ENCODE measurements at regions not wholly inside any gene's neighbourhood (a gene's known extent, or its start where the extent isn't known, plus 50 kb on each side); places are given as distances from the start of the nearest gene placed in this dataset.

DNA sequence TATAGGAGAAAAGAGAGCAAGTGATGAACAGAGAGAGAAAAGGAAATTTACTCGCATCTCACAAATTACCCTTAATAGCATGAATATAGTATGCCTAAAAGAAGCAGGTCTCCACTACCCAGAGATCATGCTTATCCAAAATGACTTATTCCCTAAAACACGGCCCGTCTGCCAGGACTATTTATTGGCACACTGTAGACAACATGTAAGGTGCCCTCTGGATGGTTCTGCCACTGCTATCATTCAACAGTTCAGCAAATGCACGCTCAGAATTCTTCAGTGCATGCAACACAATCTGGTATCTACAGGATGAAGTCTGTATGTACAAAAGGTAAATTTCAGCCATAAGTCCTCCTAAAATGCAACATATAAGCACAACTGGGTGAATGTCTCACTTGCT, 465.8 kb downstream of the SHQ1 start:
- no peak for DNase-seq (ENCODE audit: extremely low read depth, low read depth)

DNA sequence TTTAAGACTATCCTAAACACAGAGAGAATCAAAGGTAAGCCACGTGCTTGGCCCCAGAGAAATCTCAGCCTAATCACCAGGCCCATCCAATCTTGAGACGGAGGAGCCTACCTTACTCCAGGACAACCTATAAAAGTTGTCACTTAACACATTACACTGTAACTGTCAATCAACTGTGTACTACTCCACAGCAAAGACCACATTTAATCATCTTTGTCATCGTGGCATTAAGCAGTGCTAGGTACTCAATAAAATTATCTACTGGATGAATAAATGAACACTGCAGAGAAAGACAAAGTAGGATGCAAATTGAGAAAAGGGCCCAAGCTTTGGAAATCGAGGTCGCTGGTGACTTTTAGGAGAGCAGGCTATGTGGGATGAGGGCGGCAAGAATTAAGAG, 466.7 kb downstream of the SHQ1 start:
- DNase-seq (ENCODE audit: extremely low read depth, low read depth) = no peak

DNA sequence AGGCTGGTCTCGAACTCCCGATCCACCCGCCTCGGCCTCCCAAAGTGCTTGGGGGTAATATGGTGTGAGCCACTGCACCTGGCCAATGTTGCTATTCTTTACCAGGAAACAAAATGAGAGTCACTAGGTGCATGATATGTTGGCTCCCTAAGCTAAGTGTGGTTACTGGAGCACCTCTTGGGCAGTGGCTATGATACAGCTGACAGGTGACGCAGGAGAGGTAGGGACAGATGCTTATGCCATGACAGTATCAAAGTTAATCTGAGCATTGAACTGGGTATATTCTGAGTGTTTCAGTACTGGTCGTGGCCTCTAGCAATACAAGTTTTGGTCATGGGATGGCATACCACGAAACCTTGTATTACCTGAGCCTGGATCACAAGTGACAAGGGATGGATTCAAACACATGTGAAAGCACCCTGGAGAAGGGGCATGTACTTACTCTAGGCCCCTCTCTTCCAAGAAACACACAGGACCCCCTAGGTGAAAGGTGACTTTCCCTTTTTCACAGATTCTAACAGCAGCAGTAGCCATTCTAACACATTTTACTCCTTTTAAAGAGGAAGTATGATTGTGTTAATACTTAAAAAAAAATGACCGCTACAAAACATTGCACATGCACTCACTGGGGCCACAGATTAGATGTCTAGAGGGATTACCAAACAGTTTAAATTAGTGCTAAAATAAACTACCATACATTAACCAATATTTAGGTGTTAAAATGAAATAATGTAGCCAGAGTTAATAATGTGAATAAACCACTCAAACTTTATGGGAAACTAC, 467.3 kb downstream of the SHQ1 start:
- no peak for DNase-seq (ENCODE audit: extremely low read depth, low read depth)

DNA sequence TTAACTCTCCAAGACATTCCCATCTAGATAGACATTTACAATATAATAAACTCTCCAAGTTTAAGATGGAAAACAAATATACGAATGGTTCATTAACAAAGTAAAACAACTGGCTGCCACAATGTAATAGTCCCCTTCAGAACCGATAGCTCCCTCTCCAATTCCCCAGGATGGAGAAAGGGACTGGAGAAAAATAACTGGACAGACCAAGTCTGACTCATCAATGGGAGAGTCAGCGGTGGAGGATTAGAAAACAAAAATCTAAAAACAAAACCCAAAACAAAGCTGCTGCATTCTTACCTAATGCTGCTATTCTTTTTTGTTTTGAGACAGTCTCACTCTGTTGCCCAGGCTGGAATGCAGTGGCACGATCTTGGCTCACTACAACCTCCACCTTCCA, 468.1 kb downstream of the SHQ1 start:
- DNase-seq (ENCODE audit: extremely low read depth, low read depth) = no peak

DNA sequence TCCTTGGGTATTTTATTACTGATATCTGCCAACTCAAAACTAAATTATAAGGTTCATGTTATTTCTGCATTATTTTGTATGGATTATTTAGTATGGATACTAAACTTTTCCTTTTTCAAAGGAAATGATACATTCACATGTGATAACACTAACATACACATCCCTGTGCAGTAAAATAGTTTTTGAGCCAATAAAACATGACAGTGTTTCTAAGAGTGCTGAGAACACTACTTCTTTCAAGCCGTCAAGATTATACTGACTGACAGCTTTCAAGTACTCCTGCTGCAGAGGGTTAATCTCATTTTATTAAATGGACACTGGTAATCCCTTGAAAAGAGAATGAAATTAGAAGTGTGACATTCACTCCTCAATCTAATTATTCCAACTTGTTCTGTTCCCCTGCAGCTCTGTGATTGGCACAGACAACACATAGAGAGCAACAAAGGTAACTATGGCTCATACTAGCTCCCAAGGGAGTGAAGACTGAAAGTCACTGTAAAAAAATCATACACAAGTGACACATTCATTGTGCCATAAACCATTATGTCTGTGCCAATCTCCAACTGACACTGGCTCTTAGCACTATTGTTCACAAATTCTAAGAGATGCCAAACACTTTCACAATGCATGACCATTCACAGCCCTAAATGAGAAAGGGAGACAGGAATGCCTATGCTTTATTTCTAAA, 468.6 kb downstream of the SHQ1 start:
- no peak for DNase-seq (ENCODE audit: extremely low read depth, low read depth)

DNA sequence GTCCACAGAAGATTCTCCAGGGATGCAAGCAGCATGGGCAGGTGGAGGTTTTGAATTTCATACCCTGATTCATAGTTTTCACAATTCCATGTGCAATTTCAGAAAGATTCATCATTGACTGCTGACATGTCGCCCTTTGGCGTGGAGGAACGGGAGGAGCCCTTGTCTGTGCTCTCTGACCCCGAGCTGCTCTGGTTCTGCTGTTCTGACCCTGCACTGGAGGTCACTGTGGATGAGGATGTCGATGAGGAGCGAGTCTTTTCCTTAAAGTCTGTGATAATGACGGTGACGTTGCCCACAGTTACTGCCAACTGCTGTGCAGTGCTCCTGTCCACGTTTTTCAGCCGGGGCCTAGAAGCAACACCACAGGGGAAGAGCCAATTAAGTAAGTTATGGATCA, 470.0 kb downstream of the SHQ1 start:
- DNase-seq (ENCODE audit: extremely low read depth, low read depth) = no peak

DNA sequence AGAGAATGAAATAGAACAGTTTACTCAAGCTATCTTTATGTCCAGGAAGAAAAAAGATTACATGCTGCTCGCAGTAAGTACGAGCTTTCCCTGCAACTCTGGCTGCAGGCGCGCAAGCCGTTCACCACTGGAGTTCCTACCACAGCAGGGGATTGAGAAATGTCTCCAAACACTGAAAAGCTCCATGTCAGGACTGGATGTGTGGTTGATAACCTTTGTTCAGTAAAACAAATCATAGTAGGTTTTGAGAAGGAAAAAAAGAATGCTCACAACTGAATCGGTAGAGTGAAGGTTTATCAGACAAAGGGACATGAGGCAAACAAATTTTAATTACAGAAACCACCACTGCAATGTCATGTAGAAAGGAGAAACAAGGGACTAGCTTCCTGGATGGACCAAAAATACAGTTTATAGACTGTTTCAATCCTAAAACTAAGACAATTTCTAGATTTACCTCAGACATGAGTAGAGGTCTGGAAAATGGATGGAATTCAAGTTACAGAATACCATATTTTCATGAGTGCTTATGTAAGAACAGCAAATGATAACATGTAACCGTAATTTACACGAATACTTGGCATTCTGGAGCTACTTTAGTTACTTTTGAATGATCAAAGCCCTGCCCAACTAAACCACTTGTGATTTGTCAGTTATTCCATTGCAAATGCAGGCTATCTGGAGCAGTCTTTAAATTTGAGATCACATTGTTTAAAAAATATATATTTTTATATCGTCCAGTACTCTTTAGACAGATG, 471.1 kb downstream of the SHQ1 start:
- DNase-seq (ENCODE audit: extremely low read depth, low read depth) = no peak

DNA sequence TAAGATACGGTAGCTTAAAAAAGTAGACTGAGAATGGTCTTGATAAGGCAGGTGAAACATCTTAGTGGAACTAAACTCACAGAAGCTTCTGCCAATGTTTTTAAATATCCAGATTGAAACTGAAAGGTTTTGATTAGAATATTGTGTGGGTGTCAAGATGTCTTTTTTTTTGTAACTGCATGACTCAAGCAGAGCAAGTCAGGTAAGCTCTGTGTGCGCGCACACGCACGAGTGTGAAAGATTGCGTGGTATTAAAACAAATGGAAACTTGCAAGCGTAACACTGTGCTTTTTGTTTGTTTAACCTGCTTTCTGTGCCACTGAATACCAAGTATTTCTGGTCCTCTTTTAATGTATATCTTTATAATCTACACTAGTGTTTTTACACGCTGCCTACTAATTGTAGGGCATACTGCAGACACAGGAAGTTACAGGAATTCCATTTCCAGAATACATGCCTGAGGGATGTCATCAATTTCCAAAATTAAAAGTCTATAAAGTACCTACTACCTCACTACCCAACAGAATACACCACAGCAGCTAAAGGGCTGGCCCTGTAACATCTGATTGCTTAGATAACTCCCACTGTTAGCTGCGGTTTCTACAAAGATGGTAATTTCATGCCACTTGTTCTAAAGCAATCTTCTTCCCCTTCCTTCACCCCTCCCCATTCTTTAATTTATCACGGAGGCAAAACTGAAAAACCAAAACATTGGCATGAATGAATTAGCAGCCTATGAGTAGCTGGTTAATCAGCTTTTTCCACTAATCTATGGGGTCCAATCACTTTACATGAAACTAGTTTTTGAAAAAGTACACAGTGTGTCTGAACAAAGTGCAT, 472.8 kb downstream of the SHQ1 start:
- no peak for DNase-seq (ENCODE audit: extremely low read depth, low read depth)

DNA sequence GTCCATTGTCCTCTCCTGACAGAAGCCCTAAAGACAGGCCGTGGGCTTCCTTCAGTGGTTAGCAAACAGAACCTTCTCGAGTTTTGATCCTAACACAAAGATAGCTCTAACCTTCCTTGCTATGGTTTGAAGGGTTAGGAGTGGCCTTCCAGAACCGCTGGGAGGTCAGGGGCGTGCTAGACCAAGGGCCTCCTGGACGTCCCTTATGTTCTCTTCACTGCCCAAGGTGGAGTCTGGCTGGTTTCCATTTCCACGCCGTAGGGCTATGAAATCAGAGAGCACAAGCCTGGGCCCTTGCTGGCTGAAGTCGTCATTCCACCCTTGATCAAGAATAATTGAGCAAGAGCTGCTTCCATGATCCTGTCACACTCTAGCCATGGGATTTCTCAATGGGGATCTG, 475.1 kb downstream of the SHQ1 start:
- no peak for DNase-seq (ENCODE audit: extremely low read depth, low read depth)

DNA sequence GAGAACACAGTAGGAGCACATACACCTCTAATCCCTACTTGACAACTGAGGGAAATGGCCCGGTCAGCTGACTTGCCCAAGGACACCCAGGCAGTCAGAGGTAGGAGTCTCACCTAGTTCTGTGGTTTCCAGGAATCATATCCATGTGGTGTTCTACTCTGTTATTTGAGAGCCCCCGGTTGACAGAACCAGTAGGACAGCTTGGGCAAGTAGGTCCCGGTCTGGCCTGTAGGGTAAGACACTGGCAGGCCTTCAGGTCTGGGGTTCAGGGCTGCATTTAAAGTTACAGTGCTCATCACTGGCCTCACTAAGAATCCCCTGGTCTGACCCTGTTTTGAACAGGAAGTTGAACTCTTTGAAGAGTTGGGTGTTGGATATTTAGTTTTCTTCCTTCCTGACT, 476.1 kb downstream of the SHQ1 start:
- no peak for DNase-seq (ENCODE audit: extremely low read depth, low read depth)

DNA sequence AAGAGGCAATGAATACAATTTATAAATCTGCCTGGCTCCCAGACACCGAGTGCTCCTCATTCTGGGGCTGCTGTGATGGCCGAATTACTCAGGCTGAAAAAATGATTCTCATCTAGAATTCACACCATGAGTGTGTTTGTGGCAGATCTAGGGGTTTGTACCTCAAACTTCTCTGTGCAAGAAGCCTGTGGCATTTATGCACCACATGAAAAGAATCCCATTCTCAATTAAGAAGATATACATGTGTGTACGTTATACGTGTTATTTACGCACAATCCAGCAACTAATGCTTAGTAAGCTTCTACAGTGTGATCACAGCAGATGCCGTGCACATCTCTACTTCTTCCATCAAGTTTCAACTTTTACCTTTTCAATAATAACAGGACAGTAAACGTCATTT, 476.8 kb downstream of the SHQ1 start:
- DNase-seq (ENCODE audit: extremely low read depth, low read depth) = no peak

DNA sequence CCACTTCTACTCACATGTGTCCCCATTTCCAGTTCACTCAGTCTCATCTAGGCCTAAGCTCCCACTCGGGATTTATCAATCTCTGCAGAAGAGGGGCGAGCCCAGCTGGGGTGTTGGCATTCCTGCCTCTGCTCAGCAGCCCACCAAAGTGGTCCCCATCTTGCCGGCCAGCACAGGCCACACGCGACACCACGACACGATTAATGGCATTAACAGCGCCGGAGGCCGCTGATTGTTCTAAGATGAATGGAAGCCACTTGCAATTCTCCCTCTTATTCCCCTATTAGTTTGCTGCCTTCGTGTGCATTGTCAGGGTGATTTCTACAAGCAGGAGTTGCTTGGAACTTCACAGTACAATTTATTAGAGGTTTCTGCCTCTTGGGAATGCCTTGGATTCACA, 477.3 kb downstream of the SHQ1 start:
- DNase-seq (ENCODE audit: extremely low read depth, low read depth) = no peak

DNA sequence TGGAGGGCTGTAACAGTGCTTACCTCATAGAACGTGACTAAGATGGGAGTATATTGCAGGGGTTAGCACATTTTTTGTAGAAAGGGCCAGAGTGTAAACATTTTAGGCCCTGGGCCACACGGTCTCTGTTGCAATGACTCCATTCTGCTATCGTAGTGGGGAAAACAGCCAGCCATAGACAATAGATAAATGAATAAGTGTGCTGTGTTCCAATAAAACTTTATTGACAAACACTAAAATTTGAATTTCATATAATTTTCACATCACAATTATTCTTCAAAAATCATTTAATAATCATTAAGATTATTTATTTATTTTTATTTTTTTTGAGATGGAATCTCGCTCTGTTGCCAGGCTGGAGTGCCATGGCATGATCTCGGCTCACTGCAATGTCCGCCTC, 478.6 kb downstream of the SHQ1 start:
- no peak for DNase-seq (ENCODE audit: extremely low read depth, low read depth)

DNA sequence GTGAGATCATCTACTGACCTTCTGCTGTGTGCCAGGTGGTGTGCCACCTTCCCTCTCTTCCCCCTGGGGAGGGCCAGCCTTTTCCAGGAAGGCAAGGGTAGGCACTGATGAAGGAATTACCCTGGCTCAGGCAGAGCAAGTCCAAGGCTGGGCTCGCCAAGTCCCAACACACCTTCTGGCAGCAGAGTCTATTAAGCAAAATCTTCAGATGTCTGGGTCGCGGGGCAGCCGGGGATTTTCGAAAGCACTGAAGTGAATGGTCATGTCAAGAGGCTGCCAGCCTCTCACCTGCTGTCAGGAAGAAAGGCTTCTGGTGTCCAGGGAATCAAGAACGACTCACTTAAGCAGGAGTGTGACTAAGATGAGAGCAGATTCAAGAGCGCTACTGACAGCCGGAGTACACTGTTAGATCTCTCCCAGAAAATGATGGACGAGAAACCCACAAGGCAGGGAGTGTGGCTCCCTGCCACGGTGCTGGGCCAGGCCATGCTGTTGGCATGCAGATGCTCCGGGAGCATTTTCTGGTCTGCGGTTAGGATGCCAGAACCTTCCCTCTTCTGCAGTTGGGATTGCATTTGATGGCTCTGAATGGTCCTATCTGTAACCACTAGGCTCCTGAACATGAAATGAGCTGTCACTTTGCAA, 479.8 kb downstream of the SHQ1 start:
- DNase-seq (ENCODE audit: extremely low read depth, low read depth) = no peak

DNA sequence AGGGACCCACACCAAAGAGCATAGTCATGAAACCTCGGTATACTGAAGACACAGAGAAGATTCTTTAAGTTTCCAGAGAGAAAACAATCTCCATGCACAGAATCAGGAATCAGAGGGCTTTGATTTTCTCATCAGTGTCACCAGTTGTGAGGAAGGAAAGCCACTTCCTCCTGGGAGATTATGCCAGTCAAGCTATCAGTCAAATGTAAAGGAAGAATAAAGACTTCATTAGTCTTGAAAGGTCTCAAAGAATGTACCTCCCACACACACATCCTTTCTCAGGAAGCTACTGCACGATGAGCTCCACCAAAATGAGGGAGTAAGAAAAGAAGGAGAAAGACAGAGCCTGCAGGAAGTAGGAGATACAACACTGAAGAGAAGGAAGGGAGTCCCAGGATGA, 486.3 kb downstream of the SHQ1 start:
- DNase-seq (ENCODE audit: extremely low read depth, low read depth) = no peak

DNA sequence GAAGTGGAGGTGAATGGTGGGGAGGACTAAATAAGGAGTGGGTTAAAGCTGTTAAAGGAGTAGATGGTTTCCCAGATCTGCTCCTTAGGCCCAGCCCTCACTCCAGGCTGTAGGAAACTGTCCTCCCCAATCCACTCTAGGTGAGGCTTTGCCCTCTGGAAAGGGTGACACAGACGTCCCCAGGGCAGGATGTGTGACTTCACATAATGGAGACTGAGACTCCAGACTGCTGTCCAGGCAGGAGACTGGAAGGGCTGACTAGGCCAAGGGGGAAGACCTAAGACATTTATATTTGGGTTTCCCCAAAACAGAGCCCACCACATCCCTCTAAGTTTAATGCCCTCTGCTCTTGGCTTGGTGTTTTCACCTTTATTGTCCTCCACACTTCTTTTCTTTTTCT, 488.5 kb downstream of the SHQ1 start:
- no peak for DNase-seq (ENCODE audit: extremely low read depth, low read depth)

DNA sequence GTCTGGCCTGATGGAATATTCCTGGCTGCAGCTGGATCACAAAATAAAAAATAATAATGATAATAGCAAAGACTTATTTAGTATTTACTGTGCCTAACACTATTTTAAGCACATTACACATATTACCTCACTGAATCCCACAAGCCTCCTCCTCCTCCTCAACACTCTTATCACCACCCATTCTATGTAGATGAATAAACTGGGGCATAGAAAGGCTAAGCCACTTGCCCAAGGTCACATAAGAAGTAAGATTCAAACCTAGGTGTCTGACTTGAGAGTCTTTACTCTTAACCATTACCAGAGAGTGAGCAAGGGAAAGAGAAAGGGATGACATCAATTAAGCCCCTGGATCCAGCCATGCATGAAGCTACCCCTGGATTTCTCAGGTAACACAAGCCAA, 493.1 kb downstream of the SHQ1 start:
- DNase-seq (ENCODE audit: extremely low read depth, low read depth) = no peak

DNA sequence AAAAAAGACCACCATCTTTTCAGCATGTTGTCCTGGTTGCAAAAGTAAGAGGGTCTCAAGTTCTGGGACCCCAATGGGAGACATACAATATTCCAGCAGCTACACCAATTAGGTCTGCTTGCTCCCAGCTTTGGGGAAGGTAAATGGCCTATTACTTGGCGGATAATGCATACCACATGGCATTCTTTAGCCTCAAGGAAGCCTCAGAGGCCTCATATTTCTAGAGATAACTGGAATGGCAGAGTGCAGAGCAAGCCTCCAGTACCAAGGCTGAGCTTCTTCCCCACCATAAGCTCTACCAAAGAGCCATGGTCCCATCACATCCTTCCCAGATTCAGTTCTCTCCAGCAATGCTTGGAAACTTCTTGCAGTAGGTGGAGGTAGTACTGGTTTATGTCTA, 493.8 kb downstream of the SHQ1 start:
- DNase-seq (ENCODE audit: extremely low read depth, low read depth) = no peak

DNA sequence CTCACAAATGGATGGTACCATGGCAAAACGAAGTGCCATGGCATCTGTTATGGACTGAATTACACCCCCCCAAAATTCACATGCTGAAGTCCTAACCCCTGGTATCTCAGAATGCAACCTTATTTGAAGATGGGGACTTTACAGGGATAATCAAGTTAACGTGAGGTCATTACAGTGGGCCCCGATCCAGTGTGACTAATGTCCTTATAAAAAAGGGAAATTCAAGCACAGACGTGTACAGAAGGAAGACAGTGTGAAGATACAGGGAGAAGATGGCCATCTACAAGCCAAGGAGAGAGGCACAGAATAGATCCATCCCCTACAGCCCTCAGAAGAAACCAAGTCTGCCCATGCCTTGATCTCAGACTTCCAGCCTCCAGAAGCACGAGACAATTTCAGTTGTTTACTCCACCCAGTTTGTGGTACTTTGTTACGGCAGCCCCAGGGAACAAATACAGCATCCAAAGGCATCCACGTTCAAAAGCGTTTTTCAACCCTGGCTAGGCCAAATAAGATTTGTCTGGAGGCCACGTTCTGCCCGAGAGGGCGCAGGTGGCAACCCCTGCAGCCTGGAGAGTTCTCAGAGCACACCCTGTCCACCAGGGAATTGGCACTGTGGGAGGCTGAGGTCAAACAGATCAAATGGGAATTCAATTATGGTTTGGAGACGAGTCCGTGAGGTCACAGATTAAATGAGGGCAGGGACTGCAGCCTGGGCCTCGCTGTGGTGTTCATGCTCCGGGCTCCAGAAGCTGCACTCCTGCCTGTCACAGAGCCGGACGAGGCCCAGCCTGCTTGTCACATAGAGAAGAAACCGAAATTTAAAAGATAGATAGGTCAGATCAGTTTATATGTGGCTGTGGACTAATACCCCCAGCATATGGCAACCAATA, 494.8 kb downstream of the SHQ1 start:
- DNase-seq (ENCODE audit: extremely low read depth, low read depth) = no peak

Data from NCI-H460 (cell line).